HepG2 (cell line): ENCODE measurements at regions not wholly inside any gene's neighbourhood (a gene's known extent, or its start where the extent isn't known, plus 50 kb on each side); places are given as distances from the start of the nearest gene placed in this dataset.
"Not testable (repeated sequence)": the region's sequence is repeated elsewhere in the genome, so short reads cannot be mapped to it uniquely, and the experiment has no call there.

Experiments used
- ATAC-seq: fragments of 200-7000 bp; cut with Tn5 transposase; 3 replicates; pipeline ENCODE4 v1.9.1; 2020; ENCODE audit warnings: mild to moderate bottlenecking, moderate library complexity
- BruUV-seq: library from RNA; stranded (reverse); fragments of 400-500 nt; replicated peaks from 2 replicates; lab custom pipeline; 2021; lab: Mats Ljungman, UMichigan
- CTCF ChIA-PET: fragments of 300-600 bp; formaldehyde crosslinking; extraction: SDS; loops from one replicate; lab custom pipeline; 2021; ENCODE audit warnings: low total read pairs, inconsistent platforms, low intra/inter-chr PET ratio; lab: Yijun Ruan, JAX
- POLR2A ChIA-PET: fragments of 350-600 bp; sonication (Branson Sonifier 250); formaldehyde crosslinking; loops from one replicate; lab custom pipeline; 2020; ENCODE audit warnings: antibody characterized with exemption, inconsistent platforms; lab: Yijun Ruan, JAX
- DNase-seq: peaks from one replicate; pipeline ENCODE4 v3.0.0-alpha.2; 2015; ENCODE audit warnings: low spot score
- FAIRE-seq: peaks from 3 replicates; lab custom pipeline; 2011; peaks lifted over from hg19 to GRCh38; lab: Jason Lieb, UNC
- H2AFZ ChIP-seq: one replicate; pipeline ENCODE4 v1.6.1; 2011; ENCODE audit warnings: low read length, inconsistent platforms
- H3K27ac ChIP-seq: fragments of 300-600 bp; 3 replicates; pipeline ENCODE4 v1.8.0; 2011; ENCODE audit warnings: mixed run types, mild to moderate bottlenecking, mixed read lengths, low read length, inconsistent platforms; ENCODE audit not compliant: insufficient read depth; ENCODE audit errors: extremely low read length
- H3K27me3 ChIP-seq, 2 experiments: fragments of 200-600 bp in 1 of 2; 2 replicates in 1 of 2; 3 replicates in 1 of 2; pipeline versions ENCODE4 v1.6.0 to v1.8.0; 2011; ENCODE audit warnings: low read length in 2 of 2, mild to moderate bottlenecking in 2 of 2, moderate library complexity in 2 of 2, inconsistent platforms in 1 of 2; ENCODE audit not compliant: insufficient read depth in 2 of 2, control insufficient read depth in 1 of 2
- H3K36me3 ChIP-seq, 2 experiments: fragments of 200-600 bp in 1 of 2; replicated peaks in 1 of 2; 2 replicates in 1 of 2; 3 replicates in 1 of 2; pipeline versions ENCODE4 v1.5.1 to v1.8.0; 2011; ENCODE audit warnings: low read length in 2 of 2, inconsistent platforms in 1 of 2; ENCODE audit not compliant: insufficient read depth in 2 of 2, control insufficient read depth in 1 of 2
- H3K4me1 ChIP-seq: 2 replicates; pipeline ENCODE4 v1.5.1; 2012; ENCODE audit warnings: low read length, inconsistent platforms; ENCODE audit not compliant: insufficient read depth
- H3K4me2 ChIP-seq: 2 replicates; pipeline ENCODE4 v1.6.0; 2011; ENCODE audit warnings: low read depth, low read length, inconsistent platforms
- H3K4me3 ChIP-seq, 3 experiments: fragments of 200-600 bp in 1 of 3; sonication (generic), shearing (Covaris generic) in 1 of 3; replicated peaks in 1 of 3; 2 replicates each; pipeline ENCODE4 v1.5.1; 2011 to 2016; ENCODE audit warnings: low read length in 3 of 3, inconsistent platforms in 2 of 3, low read depth in 2 of 3, mild to moderate bottlenecking in 2 of 3, control low read depth in 1 of 3, mixed read lengths in 1 of 3; ENCODE audit not compliant: insufficient read depth in 1 of 3
- H3K79me2 ChIP-seq: one replicate; pipeline ENCODE4 v1.6.1; 2011; ENCODE audit warnings: low read length, inconsistent platforms; ENCODE audit not compliant: insufficient read depth
- H3K9ac ChIP-seq: 2 replicates; pipeline ENCODE4 v1.6.0; 2011; ENCODE audit warnings: mild to moderate bottlenecking, low read depth, low read length, inconsistent platforms; ENCODE audit not compliant: insufficient read depth
- H3K9me3 ChIP-seq: 2 replicates; pipeline ENCODE4 v1.5.1; 2012; ENCODE audit warnings: mild to moderate bottlenecking, low read length
- H4K20me1 ChIP-seq: 2 replicates; pipeline ENCODE4 v1.6.0; 2011; ENCODE audit warnings: inconsistent platforms, mild to moderate bottlenecking, low read length, moderate library complexity; ENCODE audit not compliant: insufficient read depth
- CENPBD1 ChIP-seq: sonication (generic); formaldehyde crosslinking; IDR thresholded peaks from 2 replicates; pipeline ENCODE4 v1.8.0; 2022; ENCODE audit warnings: missing genetic modification reagents, low read depth, mild to moderate bottlenecking, borderline replicate concordance
- JUND ChIP-seq: sonication (generic); formaldehyde crosslinking; IDR thresholded peaks from 2 replicates; pipeline ENCODE4 v1.8.0; 2022; ENCODE audit warnings: mild to moderate bottlenecking, missing genetic modification reagents
- KLF6 ChIP-seq: IDR thresholded peaks from 2 replicates; pipeline ENCODE4 v1.8.0; 2016; ENCODE audit warnings: missing biosample characterization, missing genetic modification reagents
- REPIN1 ChIP-seq: sonication (generic); formaldehyde crosslinking; IDR thresholded peaks from 2 replicates; pipeline ENCODE4 v1.8.0; 2022; ENCODE audit warnings: missing genetic modification reagents, low read depth, mild to moderate bottlenecking, borderline replicate concordance
- ZMYM3 ChIP-seq: sonication (generic); formaldehyde crosslinking; IDR thresholded peaks from 2 replicates; pipeline ENCODE4 v1.5.1; 2020; ENCODE audit warnings: mild to moderate bottlenecking, missing genetic modification reagents
- ZNF335 ChIP-seq: sonication (generic); formaldehyde crosslinking; IDR thresholded peaks from 2 replicates; pipeline ENCODE4 v1.4.0; 2020; ENCODE audit warnings: missing genetic modification reagents
- ZNF616 ChIP-seq: sonication (generic); formaldehyde crosslinking; IDR thresholded peaks from 2 replicates; pipeline ENCODE4 v1.5.0; 2020; ENCODE audit warnings: low read depth, mild to moderate bottlenecking, missing genetic modification reagents
- ZSCAN12 ChIP-seq: sonication (generic); formaldehyde crosslinking; IDR thresholded peaks from 2 replicates; pipeline ENCODE4 v1.9.0; 2021; ENCODE audit warnings: mild to moderate bottlenecking, missing genetic modification reagents
- WGBS: methylation state at CpG from one replicate; pipeline ENCODE4 v1.1.6; 2017; ENCODE audit warnings: low lambda C conversion rate; 5-methylcytosine and 5-hydroxymethylcytosine counted together
- in situ Hi-C: cut with HindIII; loops from 2 replicates; pipeline ENCODE4 v1.10.0; 2017; ENCODE audit warnings: low pct_unique_long_range_greater_than_20kb; ENCODE audit not compliant: extremely low pct_ligation_motif_present
- intact Hi-C: fragments of 100-400 bp; cut with micrococcal nuclease; formaldehyde crosslinking; loops from one replicate; pipeline ENCODE4 v1.10.0; 2022; ENCODE audit not compliant: unreplicated experiment

GRCh38 chr6:128580224-128581110 lies 60.1 kb upstream of the PTPRK start (continued):
- TF ChIP-seq ZNF335 (no peak), JUND (no peak), ZMYM3 (CRISPR knock-in tag) (no peak)

GRCh38 chr6:128575254-128575653 lies 54.9 kb upstream of the PTPRK start:
- BruUV-seq = not testable (repeated sequence)

GRCh38 chr6:128574402-128574801 lies 54.0 kb upstream of the PTPRK start:
- Histone ChIP-seq H3K4me2 (no peak overlapping the region), H3K79me2 (no peaks in the 10 kb centered on the region), H4K20me1 (no peaks in the 10 kb centered on the region), H3K9ac (no peak overlapping the region), H2AFZ (no peak overlapping the region), H3K4me1 (no peaks in the 10 kb centered on the region), H3K27ac (no peak overlapping the region), H3K9me3 (no peaks in the 10 kb centered on the region), H3K27me3 (peaks cover 0 to 9% of the 10 kb centered on the region in 2 experiments; a peak in 1 of 5 replicates), H3K36me3 (no peaks in the 10 kb centered on the region), H3K4me3 (no peak overlapping the region)
- ATAC-seq (no peak), DNase-seq (no peak), FAIRE-seq (no peak)
- CTCF ChIA-PET = no interaction called here
- POLR2A ChIA-PET = no interaction called here
- in situ Hi-C loops (no loop called here), intact Hi-C loops (no loop called here)
- BruUV-seq = no TSS peak
- TF ChIP-seq ZSCAN12 (CRISPR knock-in tag) = no peak
- no peak for TF ChIP-seq ZNF616 (CRISPR knock-in tag)
- TF ChIP-seq CENPBD1 = no peak
- TF ChIP-seq REPIN1 = no peak
- no peak for TF ChIP-seq KLF6 (CRISPR knock-in tag)
- TF ChIP-seq, all 625 proteins: peak for 0

More at GRCh38 chr6:128575254-128575653, 54.9 kb upstream of the PTPRK start:
- H3K9ac ChIP-seq, DNase-seq, H3K27me3 ChIP-seq, ATAC-seq, H3K4me3 ChIP-seq, intact Hi-C loops, H3K4me2 ChIP-seq, H3K4me1 ChIP-seq, H3K27ac ChIP-seq, POLR2A ChIA-PET, H3K79me2 ChIP-seq, in situ Hi-C loops, H4K20me1 ChIP-seq, FAIRE-seq, CTCF ChIA-PET, H3K36me3 ChIP-seq, H2AFZ ChIP-seq, H3K9me3 ChIP-seq: not testable (repeated sequence)
- WGBS = 45% methylated on average over 5 of the region's 5 CpGs
